ENCODE measurements at regions not wholly inside any gene's neighbourhood (a gene's known extent, or its start where the extent isn't known, plus 50 kb on each side); places are given as distances from the start of the nearest gene placed in this dataset.

DNA sequence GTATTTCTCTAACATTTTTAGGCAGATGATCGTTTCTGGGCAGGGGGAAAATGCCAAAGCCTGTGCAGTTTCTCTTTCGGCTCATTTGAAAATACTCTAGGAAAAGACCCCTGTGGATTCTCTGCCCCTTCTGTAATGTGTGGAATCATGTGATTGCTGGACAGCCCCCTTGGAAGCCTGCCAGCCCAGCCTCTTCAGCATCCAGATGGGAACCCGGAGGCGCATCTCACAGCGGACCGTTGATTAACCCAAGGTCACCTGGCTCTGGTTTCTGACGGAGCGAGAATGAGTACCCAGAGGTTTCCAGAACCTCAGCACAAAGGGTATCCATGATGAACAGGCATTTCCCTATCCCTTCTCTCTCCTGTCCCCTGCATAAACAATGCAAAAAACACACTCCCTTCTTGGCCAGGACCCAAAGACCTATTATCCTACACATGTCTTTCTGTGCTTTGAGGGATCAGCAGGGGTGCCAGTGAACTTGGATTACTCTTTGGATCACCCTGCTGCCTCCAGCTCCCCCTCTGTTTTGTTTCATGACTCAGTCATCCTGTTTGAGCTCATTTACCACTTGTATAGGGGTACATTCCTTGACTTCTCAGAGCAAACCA, 957.1 kb upstream of the RBFOX1 start:
- Mint-ChIP-seq H3K4me3 (no peak overlapping the region), H3K36me3 (ENCODE audit: low read depth) (no peaks in the 10 kb centered on the region), H3K27ac (no peak overlapping the region), H3K9me3 (peaks cover 11% of the 10 kb centered on the region), H3K4me1 (ENCODE audit: low read depth) (no peaks in the 10 kb centered on the region), H3K27me3 (ENCODE audit: insufficient read depth) (no peaks in the 10 kb centered on the region)
- TF ChIP-seq, protein P1, sequence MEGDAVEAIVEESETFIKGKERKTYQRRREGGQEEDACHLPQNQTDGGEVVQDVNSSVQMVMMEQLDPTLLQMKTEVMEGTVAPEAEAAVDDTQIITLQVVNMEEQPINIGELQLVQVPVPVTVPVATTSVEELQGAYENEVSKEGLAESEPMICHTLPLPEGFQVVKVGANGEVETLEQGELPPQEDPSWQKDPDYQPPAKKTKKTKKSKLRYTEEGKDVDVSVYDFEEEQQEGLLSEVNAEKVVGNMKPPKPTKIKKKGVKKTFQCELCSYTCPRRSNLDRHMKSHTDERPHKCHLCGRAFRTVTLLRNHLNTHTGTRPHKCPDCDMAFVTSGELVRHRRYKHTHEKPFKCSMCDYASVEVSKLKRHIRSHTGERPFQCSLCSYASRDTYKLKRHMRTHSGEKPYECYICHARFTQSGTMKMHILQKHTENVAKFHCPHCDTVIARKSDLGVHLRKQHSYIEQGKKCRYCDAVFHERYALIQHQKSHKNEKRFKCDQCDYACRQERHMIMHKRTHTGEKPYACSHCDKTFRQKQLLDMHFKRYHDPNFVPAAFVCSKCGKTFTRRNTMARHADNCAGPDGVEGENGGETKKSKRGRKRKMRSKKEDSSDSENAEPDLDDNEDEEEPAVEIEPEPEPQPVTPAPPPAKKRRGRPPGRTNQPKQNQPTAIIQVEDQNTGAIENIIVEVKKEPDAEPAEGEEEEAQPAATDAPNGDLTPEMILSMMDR (IDR thresholded peaks at IDR 0.05) = no peak
- DNase-seq = no peak

DNA sequence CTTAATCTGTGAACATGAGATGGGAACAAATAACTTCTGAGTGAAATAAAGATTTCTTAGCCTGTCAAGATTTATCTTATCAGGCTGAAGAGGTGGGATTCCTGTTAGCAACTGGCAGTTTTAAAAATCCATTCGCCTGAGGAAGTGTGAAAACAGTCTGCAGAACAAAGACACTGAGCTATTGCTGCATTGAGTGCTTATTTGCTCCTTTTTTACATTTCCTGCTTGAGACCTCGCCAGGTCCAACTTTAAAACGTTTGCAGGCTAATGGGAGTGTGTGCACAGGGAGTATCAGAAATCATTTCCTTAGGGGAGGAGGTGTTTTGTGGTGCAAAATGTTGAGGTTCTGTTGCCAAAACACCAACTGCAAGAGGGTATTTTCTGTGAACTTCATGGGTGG, 957.8 kb upstream of the RBFOX1 start:
- H3K9me3 Mint-ChIP-seq = peaks cover 13% of the 10 kb centered on the region
- TF ChIP-seq, protein P1 (IDR thresholded peaks at IDR 0.05) = no peak
- no peaks in the 10 kb centered on the region for H3K36me3 Mint-ChIP-seq (ENCODE audit: low read depth)
- no peak for DNase-seq
- no peak overlapping the region for H3K27ac Mint-ChIP-seq
- H3K4me1 Mint-ChIP-seq (ENCODE audit: low read depth) = no peaks in the 10 kb centered on the region
- no peaks in the 10 kb centered on the region for H3K27me3 Mint-ChIP-seq (ENCODE audit: insufficient read depth)
- H3K4me3 Mint-ChIP-seq = no peak overlapping the region

DNA sequence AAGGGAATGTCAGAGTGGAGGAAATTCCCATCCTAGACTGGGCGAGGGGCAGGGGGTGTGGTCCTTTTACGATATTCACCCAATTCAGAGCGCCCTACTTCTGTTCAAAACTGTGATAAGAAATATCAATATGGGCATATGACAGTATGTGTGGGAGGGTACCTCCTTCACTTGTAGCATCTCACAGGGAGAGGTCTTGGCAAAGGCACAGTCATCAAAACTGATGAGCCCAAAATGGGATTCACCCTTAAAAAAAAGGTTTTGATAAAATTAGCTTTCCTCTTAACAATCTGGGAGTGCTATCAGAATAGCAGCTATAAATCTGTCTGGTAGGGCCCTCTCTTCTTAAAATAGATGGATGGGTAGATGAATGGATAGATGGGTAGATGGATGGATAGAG, 967.8 kb upstream of the RBFOX1 start:
- Mint-ChIP-seq H3K36me3 (ENCODE audit: low read depth) (peaks cover 3% of the 10 kb centered on the region; the same call in 1 of the 2 replicates), H3K9me3 (peaks cover 53% of the 10 kb centered on the region), H3K4me3 (no peak overlapping the region), H3K27me3 (ENCODE audit: insufficient read depth) (no peaks in the 10 kb centered on the region), H3K27ac (no peak overlapping the region), H3K4me1 (ENCODE audit: low read depth) (no peaks in the 10 kb centered on the region)
- TF ChIP-seq, protein P1 (IDR thresholded peaks at IDR 0.05) = no peak
- no peak for DNase-seq

DNA sequence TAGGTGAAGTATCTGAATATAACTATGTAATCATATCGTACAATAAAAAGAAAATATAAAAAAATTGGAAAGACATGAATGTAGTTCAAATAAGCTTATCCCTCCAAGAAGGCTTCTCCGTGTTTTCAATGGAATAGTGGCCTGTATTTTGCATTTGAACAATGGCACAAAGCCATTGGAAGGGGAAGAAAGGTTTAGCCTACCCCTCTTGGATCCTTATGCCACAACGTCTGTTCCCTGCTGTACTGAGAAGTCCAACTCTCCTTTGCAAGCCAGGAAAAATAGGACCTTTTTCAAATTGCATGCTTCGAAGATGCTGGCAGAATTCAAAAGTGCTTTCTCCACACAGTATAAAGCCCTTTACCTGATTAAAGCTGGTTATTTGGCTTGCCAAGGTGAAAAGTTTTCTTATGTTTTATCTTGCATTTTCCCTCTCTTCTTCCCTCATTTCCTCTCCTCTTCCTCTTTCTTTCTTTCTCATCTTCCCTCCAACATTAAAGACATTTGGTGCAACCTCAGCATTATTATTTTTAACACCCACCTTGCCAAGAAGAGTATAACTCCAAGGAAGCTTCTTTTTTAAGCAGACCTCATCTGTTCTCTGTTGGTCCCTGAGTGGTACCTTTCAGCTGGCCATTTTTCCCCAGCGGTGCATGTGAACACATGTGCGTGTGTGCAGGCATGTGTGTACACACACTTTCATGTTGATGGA, 968.6 kb upstream of the RBFOX1 start:
- Mint-ChIP-seq H3K27ac (no peak overlapping the region), H3K4me3 (no peak overlapping the region), H3K4me1 (ENCODE audit: low read depth) (no peaks in the 10 kb centered on the region), H3K9me3 (peaks cover 48% of the 10 kb centered on the region), H3K27me3 (ENCODE audit: insufficient read depth) (no peaks in the 10 kb centered on the region), H3K36me3 (ENCODE audit: low read depth) (peaks cover 3% of the 10 kb centered on the region; the same call in 1 of the 2 replicates)
- TF ChIP-seq, protein P1 (IDR thresholded peaks at IDR 0.05) = no peak
- no peak for DNase-seq

DNA sequence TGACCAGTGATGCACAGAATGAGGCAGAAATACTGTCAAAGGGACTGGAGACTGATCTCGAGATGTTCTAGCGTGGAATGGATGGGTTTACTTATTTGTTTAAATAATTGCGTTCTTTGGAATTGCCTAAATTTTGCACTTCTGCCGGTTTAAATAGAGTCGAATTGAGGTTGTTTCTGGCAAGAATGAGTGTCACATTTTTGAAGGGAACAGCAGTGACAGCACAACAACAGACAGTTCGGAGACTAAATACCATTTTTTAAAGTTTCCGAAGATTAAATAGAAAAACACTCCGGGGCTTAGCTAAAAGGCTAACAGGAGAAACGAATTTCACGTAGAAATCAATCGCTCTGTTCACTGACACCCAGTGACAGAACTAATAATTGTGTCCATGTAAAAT, 969.2 kb upstream of the RBFOX1 start:
- no peak for DNase-seq
- peaks cover 51% of the 10 kb centered on the region for H3K9me3 Mint-ChIP-seq
- H3K27me3 Mint-ChIP-seq (ENCODE audit: insufficient read depth) = no peaks in the 10 kb centered on the region
- peaks cover 3% of the 10 kb centered on the region; the same call in 1 of the 2 replicates for H3K36me3 Mint-ChIP-seq (ENCODE audit: low read depth)
- H3K4me3 Mint-ChIP-seq = no peak overlapping the region
- no peak overlapping the region for H3K27ac Mint-ChIP-seq
- TF ChIP-seq, protein P1 (IDR thresholded peaks at IDR 0.05) = no peak
- no peaks in the 10 kb centered on the region for H3K4me1 Mint-ChIP-seq (ENCODE audit: low read depth)
